Sigmoid colon (tissue), 6 donors: ENCODE measurements at regions not wholly inside any gene's neighbourhood (a gene's known extent, or its start where the extent isn't known, plus 50 kb on each side); places are given as distances from the start of the nearest gene placed in this dataset.
"Not testable (repeated sequence)": the region's sequence is repeated elsewhere in the genome, so short reads cannot be mapped to it uniquely, and the experiment has no call there.

ENCODE experiments used
- DNase-seq: peaks from one replicate; pipeline ENCODE4 v3.0.0-alpha.2; 2019
- H3K27ac ChIP-seq, 4 donors: fragments of 200-600 bp; sonication (generic); one replicate each; pipeline ENCODE4 v1.5.1; 2016 to 2019; ENCODE audit warnings: mild to moderate bottlenecking in 1 of 4
- H3K27me3 ChIP-seq, 3 donors: fragments of 200-600 bp; sonication (generic); one replicate each; pipeline ENCODE4 v1.5.1; 2019; ENCODE audit warnings: mild to moderate bottlenecking in 1 of 3
- H3K36me3 ChIP-seq, 4 donors: fragments of 200-600 bp; sonication (generic); one replicate each; pipeline ENCODE4 v1.5.1; 2016 to 2019
- H3K4me1 ChIP-seq, 4 donors: fragments of 200-600 bp; sonication (generic); one replicate each; pipeline ENCODE4 v1.5.1; 2017 to 2019
- H3K4me3 ChIP-seq, 4 donors: fragments of 200-600 bp; sonication (generic); one replicate each; pipeline ENCODE4 v1.5.1; 2017 to 2019; ENCODE audit warnings: mild to moderate bottlenecking in 2 of 4, moderate library complexity in 1 of 4
- H3K9me3 ChIP-seq, 4 donors: fragments of 200-600 bp in 3 of 4; sonication (generic) in 3 of 4; one replicate each; pipeline versions ENCODE4 v1.5.1 to v1.6.1; 2013 to 2019
- CTCF ChIP-seq, 4 experiments: fragments of 450-650 bp in 3 of 4; fragments of 200-600 bp in 1 of 4; IDR thresholded peaks; one replicate each; pipeline ENCODE4 v1.5.1; 2016 to 2019; ENCODE audit warnings: antibody characterized with exemption in 4 of 4, mild to moderate bottlenecking in 3 of 4, moderate library complexity in 2 of 4
- EP300 ChIP-seq, 4 donors: sonication (generic); formaldehyde crosslinking; IDR thresholded peaks; one replicate each; pipeline ENCODE4 v1.6.1; 2017; ENCODE audit warnings: antibody characterized with exemption in 4 of 4
- POLR2A ChIP-seq, 2 donors: fragments of 450-650 bp; IDR thresholded peaks; one replicate each; pipeline ENCODE4 v1.6.1; 2016; ENCODE audit warnings: antibody characterized with exemption in 2 of 2, mild to moderate bottlenecking in 2 of 2, moderate library complexity in 2 of 2
- POLR2AphosphoS5 ChIP-seq, 4 donors: sonication (generic); formaldehyde crosslinking; IDR thresholded peaks; one replicate each; pipeline ENCODE4 v1.6.1; 2017; ENCODE audit warnings: antibody characterized with exemption in 4 of 4
- WGBS, 2 donors: extraction: QIAGEN DNeasy Blood & Tissue Kit; methylation state at CpG; one replicate each; pipeline ENCODE4 v1.1.7; 2013; 5-methylcytosine and 5-hydroxymethylcytosine counted together
- intact Hi-C: fragments of 100-400 bp; cut with DNase I; formaldehyde crosslinking; loops from one replicate; pipeline ENCODE4 v1.15.1; 2023
- donor health status: healthy with polysubstance abuse.
- donor health status: healthy.

GRCh38 chr20:11995805-11996567, 78.3 kb downstream of the BTBD3 start:
- intact Hi-C loops = no loop called here
- Histone ChIP-seq H3K27ac (no peak overlapping the region), H3K36me3 (no peaks in the 10 kb centered on the region)

GRCh38 chr20:12004776-12005175, 87.1 kb downstream of the BTBD3 start:
- intact Hi-C loops, H3K4me1 ChIP-seq, H3K4me3 ChIP-seq, H3K27me3 ChIP-seq, H3K9me3 ChIP-seq, H3K36me3 ChIP-seq, H3K27ac ChIP-seq, DNase-seq: not testable (repeated sequence)
- 92 to 96% methylated on average over 1 of the region's 1 CpG for WGBS, 2 donors

More at GRCh38 chr20:11995805-11996567, 78.3 kb downstream of the BTBD3 start:
- WGBS, 2 donors = 40 to 74% methylated on average over 7 of the region's 7 CpGs
- H3K27me3 ChIP-seq = no peaks in the 10 kb centered on the region
- DNase-seq = no peak
- no peaks in the 10 kb centered on the region for H3K4me1 ChIP-seq
- no peak for TF ChIP-seq EP300 (IDR thresholded peaks at IDR 0.05)
- TF ChIP-seq POLR2A (IDR thresholded peaks at IDR 0.05) = no peak
- TF ChIP-seq POLR2AphosphoS5 (IDR thresholded peaks at IDR 0.05) = no peak
- TF ChIP-seq CTCF (IDR thresholded peaks at IDR 0.05) = no peak
- no peaks in the 10 kb centered on the region for H3K9me3 ChIP-seq
- no peak overlapping the region for H3K4me3 ChIP-seq

- Histone ChIP-seq H3K9me3 (no peaks in the 10 kb centered on the region), H3K4me3 (no peak overlapping the region), H3K27me3 (no peaks in the 10 kb centered on the region), H3K27ac (no peak overlapping the region), H3K36me3 (no peaks in the 10 kb centered on the region), H3K4me1 (peaks cover 0 to 4% (median 0%) of the 10 kb centered on the region in 4 donors)
- intact Hi-C loops = no loop called here
- TF ChIP-seq CTCF (IDR thresholded peaks at IDR 0.05) (peak in 3 of 4 experiments; percentile 8 to 72 (median 50)), POLR2AphosphoS5 (IDR thresholded peaks at IDR 0.05) (no peak)
- DNase-seq = no peak
- 68 to 73% methylated on average over 9 of the region's 9 CpGs for whole genome bisulfite sequencing, 2 donors
Observed at GRCh38 chr20:12012241-12013222, 94.8 kb downstream of the BTBD3 start.

GRCh38 chr20:12014276-12014675, 96.6 kb downstream of the BTBD3 start:
- no peak overlapping the region for H3K4me3 ChIP-seq
- WGBS, 2 donors = 95% methylated on average over 4 of the region's 4 CpGs

More at GRCh38 chr20:12014276-12014675, 96.6 kb downstream of the BTBD3 start:
- Histone ChIP-seq H3K36me3 (no peaks in the 10 kb centered on the region), H3K27ac (no peak overlapping the region), H3K27me3 (no peaks in the 10 kb centered on the region), H3K9me3 (no peaks in the 10 kb centered on the region), H3K4me1 (peaks cover 0 to 4% (median 0%) of the 10 kb centered on the region in 4 donors)
- intact Hi-C loops = no loop called here
- TF ChIP-seq EP300 (IDR thresholded peaks at IDR 0.05) (no peak), POLR2A (IDR thresholded peaks at IDR 0.05) (no peak), POLR2AphosphoS5 (IDR thresholded peaks at IDR 0.05) (no peak), CTCF (IDR thresholded peaks at IDR 0.05) (no peak)
- no peak for DNase-seq
